ENCODE measurements at regions not wholly inside any gene's neighbourhood (a gene's known extent, or its start where the extent isn't known, plus 50 kb on each side); places are given as distances from the start of the nearest gene placed in this dataset.

GRCh38 chr9:8183618-8184017 is 384.0 kb upstream of the DMAC1 start:
- TF ChIP-seq GATA3 (IDR thresholded peaks at IDR 0.05; ENCODE audit: low read depth, low read length) (no peak), GATA2 (IDR thresholded peaks at IDR 0.05; ENCODE audit: low read depth, low read length) (no peak)

All from SH-SY5Y (cell line).